Spleen (tissue), 11 donors: ENCODE measurements at regions not wholly inside any gene's neighbourhood (a gene's known extent, or its start where the extent isn't known, plus 50 kb on each side); places are given as distances from the start of the nearest gene placed in this dataset.

Source experiments
- DNase-seq: peaks from one replicate; pipeline ENCODE4 v3.0.0-alpha.2; 2020
- H3K27ac ChIP-seq, 8 donors: fragments of 200-600 bp; sonication (generic) in 7 of 8; 1 replicate in 4 of 8; 2 replicates in 4 of 8; pipeline versions ENCODE4 v1.5.0 to v1.8.0; 2016 to 2021; ENCODE audit warnings: inconsistent platforms in 4 of 8, mild to moderate bottlenecking in 4 of 8, moderate library complexity in 1 of 8
- H3K27me3 ChIP-seq, 7 donors: fragments of 200-600 bp; sonication (generic) in 6 of 7; replicated peaks in 1 of 7; 1 replicate in 4 of 7; 2 replicates in 3 of 7; pipeline versions ENCODE4 v1.5.0 to v1.8.0; 2016 to 2021; ENCODE audit warnings: inconsistent platforms in 3 of 7, mild to moderate bottlenecking in 1 of 7
- H3K36me3 ChIP-seq, 6 donors: fragments of 200-600 bp; sonication (generic) in 5 of 6; 1 replicate in 4 of 6; 2 replicates in 2 of 6; pipeline versions ENCODE4 v1.5.0 to v1.8.0; 2016 to 2021; ENCODE audit warnings: inconsistent platforms in 2 of 6
- H3K4me1 ChIP-seq, 6 donors: fragments of 200-600 bp; sonication (generic) in 5 of 6; 1 replicate in 3 of 6; 2 replicates in 3 of 6; pipeline versions ENCODE4 v1.5.0 to v1.8.0; 2016 to 2021; ENCODE audit warnings: inconsistent platforms in 3 of 6
- H3K4me3 ChIP-seq, 8 donors: fragments of 200-600 bp; sonication (generic) in 7 of 8; 1 replicate in 4 of 8; 2 replicates in 4 of 8; pipeline versions ENCODE4 v1.5.0 to v1.8.0; 2016 to 2021; ENCODE audit warnings: inconsistent platforms in 4 of 8, mild to moderate bottlenecking in 4 of 8, moderate library complexity in 2 of 8
- H3K9me3 ChIP-seq, 8 donors: fragments of 200-600 bp; sonication (generic) in 7 of 8; 1 replicate in 4 of 8; 2 replicates in 4 of 8; pipeline versions ENCODE4 v1.5.0 to v1.8.0; 2016 to 2021; ENCODE audit warnings: inconsistent platforms in 4 of 8
- CTCF ChIP-seq, 11 experiments: fragments of 200-600 bp in 7 of 11; fragments of 450-650 bp in 4 of 11; sonication (generic) in 4 of 11; IDR thresholded peaks in 8 of 11; conservative IDR thresholded peaks in 3 of 11; 1 replicate in 7 of 11; 2 replicates in 4 of 11; pipeline versions ENCODE4 v1.4.0 to v1.8.0; 2016 to 2021; ENCODE audit warnings: antibody characterized with exemption in 11 of 11, inconsistent platforms in 4 of 11, mild to moderate bottlenecking in 1 of 11
- POLR2A ChIP-seq, 3 donors: fragments of 450-650 bp; IDR thresholded peaks; one replicate each; pipeline ENCODE4 v1.5.1; 2017; ENCODE audit warnings: antibody characterized with exemption in 3 of 3, mild to moderate bottlenecking in 1 of 3
- POLR2AphosphoS5 ChIP-seq, 3 donors: sonication (generic); formaldehyde crosslinking; IDR thresholded peaks; one replicate each; pipeline ENCODE4 v1.5.1; 2017; ENCODE audit warnings: antibody characterized with exemption in 3 of 3
- WGBS, 5 donors: extraction: QIAGEN DNeasy Blood & Tissue Kit in 3 of 5; methylation state at CpG; one replicate each; pipeline versions ENCODE4 v1.1.5 to v1.1.7; 2013 to 2018; 5-methylcytosine and 5-hydroxymethylcytosine counted together
- intact Hi-C: fragments of 100-400 bp; cut with DNase I; formaldehyde crosslinking; loops from one replicate; pipeline ENCODE4 v1.15.0; 2023; ENCODE audit warnings: low total_unique reads
- donor health status: healthy with polysubstance abuse.
- donor health status: DM: no; HTN: no; CAD: no; lungs with moderate emphysema.
- donor health status: DM: no; HTN: no; CAD: no.
- donor health status: Bipolar disorder and iron deficiency.
- donor health status: healthy.
- donor health status: DM: no; HTN: no; CAD: no.
- donor health status: DM: yes; HTN: yes; CAD: no.

GRCh38 chr1:199399996-199400724 lies 627.4 kb upstream of the NR5A2 start:
- intact Hi-C loops, result no loop called here
- 14 to 26% (median 25%) methylated on average over 3 of the region's 3 CpGs for WGBS, 5 donors
- TF ChIP-seq POLR2A (IDR thresholded peaks at IDR 0.05) (no peak), POLR2AphosphoS5 (IDR thresholded peaks at IDR 0.05) (no peak), CTCF (IDR thresholded peaks at IDR 0.05 in 8 of 11, conservative IDR thresholded peaks at IDR 0.05 in 3 of 11) (peak in 5 of 11 experiments; percentile 9 to 36 (median 18))

DNA sequence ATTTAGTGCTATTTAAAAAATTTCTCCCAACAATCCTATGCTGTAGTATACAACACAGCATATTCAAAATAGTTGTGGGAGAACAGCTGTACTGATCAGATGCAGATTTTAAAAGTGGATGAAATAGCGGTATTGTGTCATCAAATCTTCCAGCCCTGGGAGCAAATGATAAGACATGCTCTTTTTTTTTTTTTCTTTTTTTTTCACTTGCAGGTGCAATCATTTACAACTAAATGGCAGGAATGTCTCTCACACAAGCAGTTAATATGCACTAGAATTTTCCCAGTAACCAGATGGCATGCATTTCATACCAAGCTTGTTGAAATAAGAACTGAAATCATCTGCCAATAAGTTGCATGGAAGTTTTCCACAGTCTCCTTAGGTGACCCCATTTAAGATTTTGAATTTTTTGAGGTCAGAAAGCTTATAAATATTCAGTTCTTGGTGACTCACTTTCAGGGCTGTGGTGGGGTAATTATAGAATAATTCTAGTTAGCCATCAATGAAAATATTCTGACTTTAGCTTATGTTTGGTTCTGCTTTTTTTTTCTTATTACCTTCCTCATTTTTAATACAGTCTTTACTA lies 623.9 kb upstream of the NR5A2 start:
- intact Hi-C loops, result no loop called here
- H3K4me1 ChIP-seq, result peaks cover 0 to 39% (median 5%) of the 10 kb centered on the region in 6 donors
- no peak overlapping the region for H3K27ac ChIP-seq
- no peak for DNase-seq
- 71 to 88% (median 80%) methylated on average over 1 of the region's 1 CpG for WGBS, 5 donors
- no peaks in the 10 kb centered on the region for H3K27me3 ChIP-seq
- TF ChIP-seq POLR2A (IDR thresholded peaks at IDR 0.05), result no peak
- no peak for TF ChIP-seq CTCF (IDR thresholded peaks at IDR 0.05 in 8 of 11, conservative IDR thresholded peaks at IDR 0.05 in 3 of 11)
- TF ChIP-seq POLR2AphosphoS5 (IDR thresholded peaks at IDR 0.05), result no peak
- H3K9me3 ChIP-seq, result no peaks in the 10 kb centered on the region
- H3K36me3 ChIP-seq, result no peaks in the 10 kb centered on the region
- H3K4me3 ChIP-seq, result no peak overlapping the region

More at GRCh38 chr1:199399996-199400724, 627.4 kb upstream of the NR5A2 start:
- peak overlapping the region in 7 of 8 donors; percentile 15 to 79 (median 65) for H3K27ac ChIP-seq
- no peak for DNase-seq
- peaks cover 0 to 45% (median 5%) of the 10 kb centered on the region in 6 donors for H3K4me1 ChIP-seq
- H3K9me3 ChIP-seq, result no peaks in the 10 kb centered on the region
- H3K27me3 ChIP-seq, result no peaks in the 10 kb centered on the region
- H3K4me3 ChIP-seq, result no peak overlapping the region
- no peaks in the 10 kb centered on the region for H3K36me3 ChIP-seq

- H3K27me3 ChIP-seq, result no peaks in the 10 kb centered on the region
- TF ChIP-seq POLR2AphosphoS5 (IDR thresholded peaks at IDR 0.05), result no peak
- TF ChIP-seq POLR2A (IDR thresholded peaks at IDR 0.05), result no peak
- TF ChIP-seq CTCF (IDR thresholded peaks at IDR 0.05 in 8 of 11, conservative IDR thresholded peaks at IDR 0.05 in 3 of 11), result no peak
- no peaks in the 10 kb centered on the region for H3K36me3 ChIP-seq
- no peak for DNase-seq
- H3K9me3 ChIP-seq, result no peaks in the 10 kb centered on the region
- H3K4me1 ChIP-seq, result peaks cover 0 to 39% (median 5%) of the 10 kb centered on the region in 6 donors
- H3K4me3 ChIP-seq, result no peak overlapping the region
- intact Hi-C loops, result no loop called here
- H3K27ac ChIP-seq, result peak overlapping the region in 1 of 8 donors; percentile 5
Observed at GRCh38 chr1:199404191-199404590, 623.3 kb upstream of the NR5A2 start.

GRCh38 chr1:199404976-199405375 lies 622.5 kb upstream of the NR5A2 start:
- Histone ChIP-seq H3K4me3 (no peak overlapping the region), H3K27ac (no peak overlapping the region), H3K36me3 (no peaks in the 10 kb centered on the region), H3K4me1 (peaks cover 0 to 32% (median 5%) of the 10 kb centered on the region in 6 donors), H3K9me3 (no peaks in the 10 kb centered on the region), H3K27me3 (no peaks in the 10 kb centered on the region)
- TF ChIP-seq POLR2AphosphoS5 (IDR thresholded peaks at IDR 0.05) (no peak), POLR2A (IDR thresholded peaks at IDR 0.05) (no peak), CTCF (IDR thresholded peaks at IDR 0.05 in 8 of 11, conservative IDR thresholded peaks at IDR 0.05 in 3 of 11) (no peak)
- intact Hi-C loops, result no loop called here
- no peak for DNase-seq
